ENCODE measurements at regions not wholly inside any gene's neighbourhood (a gene's known extent, or its start where the extent isn't known, plus 50 kb on each side); places are given as distances from the start of the nearest gene placed in this dataset.

GRCh38 chr13:34467450-34468083 is 474.5 kb upstream of the NBEA start:
- DNase-seq (ENCODE audit: low read depth), result no peak

DNA sequence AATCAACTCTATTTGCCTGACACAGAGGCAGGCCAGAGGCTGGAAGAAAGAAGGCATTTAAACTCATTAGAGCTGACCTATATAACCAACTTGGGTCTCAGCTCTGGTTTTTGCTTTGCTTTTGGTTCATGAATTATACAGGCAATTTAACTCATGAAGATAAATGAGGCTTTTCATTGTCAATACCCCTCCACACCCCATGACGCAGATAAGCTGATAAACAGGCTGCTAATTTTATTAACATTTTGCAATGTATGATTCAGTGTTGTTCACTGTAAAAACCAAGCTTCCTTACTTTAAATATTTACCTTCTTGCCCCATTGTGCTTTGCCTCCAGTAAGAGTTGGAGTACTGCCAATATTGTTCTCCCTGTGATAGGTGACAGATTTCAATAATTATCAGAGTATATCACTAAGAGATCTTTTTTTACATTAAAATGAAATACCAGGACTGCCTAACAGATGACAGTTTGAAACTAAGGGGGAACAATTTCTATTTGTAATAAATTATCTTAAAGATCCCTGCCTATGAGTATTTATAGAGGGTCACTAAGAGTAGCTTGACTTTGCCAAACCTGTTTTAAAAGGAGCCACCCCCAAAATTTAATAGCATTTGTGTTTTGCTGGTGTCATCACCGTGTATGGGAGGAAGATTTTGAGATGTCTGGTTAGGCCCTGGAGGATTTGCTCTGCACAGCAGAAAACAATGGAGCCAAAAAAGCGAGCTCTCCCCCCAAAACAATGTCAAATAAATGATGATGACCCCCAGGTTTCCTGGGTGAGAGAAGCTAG is 472.7 kb upstream of the NBEA start:
- DNase-seq (ENCODE audit: low read depth), result no peak

DNA sequence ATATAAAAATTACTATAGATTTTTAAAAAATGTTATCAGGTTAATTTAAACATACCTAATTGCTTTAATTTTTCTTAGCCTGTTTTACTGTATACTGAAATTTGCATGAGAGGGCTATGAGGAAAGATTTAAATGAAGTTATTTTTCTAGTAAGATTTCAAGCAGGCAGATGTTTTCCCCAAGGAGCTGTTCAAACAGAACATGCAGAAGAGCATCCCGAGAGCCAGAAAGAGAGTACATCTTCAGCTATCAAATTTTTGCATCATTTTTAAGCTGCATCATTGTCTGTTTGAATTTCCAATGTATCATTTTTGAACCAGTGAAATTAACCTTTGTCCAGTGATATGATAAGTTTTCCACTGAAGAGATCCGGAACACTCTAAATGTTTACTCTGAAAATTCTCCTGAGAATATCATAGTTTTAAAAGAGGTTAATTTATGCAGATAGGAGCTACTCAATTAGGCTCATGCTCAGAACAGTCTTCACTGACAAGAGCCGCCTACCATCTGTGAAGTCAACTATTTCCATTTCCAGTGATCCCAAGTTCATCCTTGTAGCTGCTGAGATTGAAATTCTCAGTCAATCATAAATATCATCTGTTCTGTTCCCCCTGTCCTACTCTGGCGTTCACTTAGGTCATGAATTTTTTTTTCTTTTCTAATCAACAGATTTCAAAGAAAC is 467.7 kb upstream of the NBEA start:
- DNase-seq (ENCODE audit: low read depth), result no peak

DNA sequence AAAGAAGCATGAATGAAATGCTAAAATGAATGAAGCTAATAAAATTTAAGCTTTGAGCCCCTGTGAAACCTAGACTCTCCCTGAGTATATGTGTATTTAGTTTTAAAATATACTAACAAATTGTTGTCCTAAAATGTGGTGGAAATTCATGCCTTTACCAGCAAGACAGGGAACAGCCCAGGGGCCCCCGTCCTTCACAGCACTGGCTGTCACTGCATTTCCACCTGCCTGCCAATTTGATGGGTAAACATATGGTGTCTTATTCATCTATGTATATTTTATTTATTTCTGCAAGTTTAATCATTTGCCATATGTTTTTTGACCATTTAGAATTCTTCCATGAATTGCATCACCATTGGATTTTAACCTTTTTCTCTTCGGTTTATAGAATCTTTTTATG is 463.7 kb upstream of the NBEA start:
- DNase-seq (ENCODE audit: low read depth), result no peak

GRCh38 chr13:34502011-34502410 is 440.1 kb upstream of the NBEA start:
- DNase-seq (ENCODE audit: low read depth), result no peak

GRCh38 chr13:34502621-34503020 is 439.4 kb upstream of the NBEA start:
- DNase-seq (ENCODE audit: low read depth), result no peak

GRCh38 chr13:34506796-34507195 is 435.3 kb upstream of the NBEA start:
- DNase-seq (ENCODE audit: low read depth), result no peak

DNA sequence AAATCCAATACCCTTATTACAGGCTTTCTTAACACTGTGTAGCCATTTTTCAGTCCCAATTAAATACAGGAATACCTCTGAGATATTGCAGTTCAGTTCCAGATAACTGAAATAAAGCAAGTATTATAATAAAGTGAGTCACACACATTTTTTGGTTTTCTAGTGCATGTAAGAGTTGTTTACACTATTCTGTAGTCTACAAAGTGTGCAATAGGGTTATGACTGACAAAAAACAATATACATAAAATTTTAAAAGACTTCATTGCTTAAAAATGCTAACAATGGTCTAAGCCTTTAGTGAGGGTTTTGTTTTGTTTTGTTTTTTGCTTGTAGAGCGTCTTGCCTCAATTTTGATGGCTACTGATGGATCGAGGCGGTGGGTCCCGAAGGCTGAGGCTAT is 434.4 kb upstream of the NBEA start:
- no peak for DNase-seq (ENCODE audit: low read depth)

GRCh38 chr13:34512817-34513216 is 429.3 kb upstream of the NBEA start:
- no peak for DNase-seq (ENCODE audit: low read depth)

DNA sequence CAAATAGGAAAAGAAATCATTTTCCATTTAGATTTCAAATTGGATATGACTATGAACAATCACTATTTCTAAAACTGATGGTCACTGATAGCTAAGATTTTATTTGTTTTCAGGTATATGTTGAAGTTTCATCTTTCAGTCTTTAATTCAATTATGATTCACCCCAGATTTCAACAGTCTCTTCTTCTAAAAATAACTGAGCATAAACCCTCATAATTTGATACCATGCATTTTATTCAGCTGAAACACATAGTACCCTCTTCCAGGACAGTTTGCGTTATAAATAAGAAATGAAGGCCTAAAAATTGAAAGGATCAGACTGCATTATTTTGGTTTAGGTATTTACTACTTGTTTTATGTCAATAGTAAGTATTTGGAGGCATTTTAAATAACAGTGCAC is 428.5 kb upstream of the NBEA start:
- DNase-seq (ENCODE audit: low read depth), result no peak

DNA sequence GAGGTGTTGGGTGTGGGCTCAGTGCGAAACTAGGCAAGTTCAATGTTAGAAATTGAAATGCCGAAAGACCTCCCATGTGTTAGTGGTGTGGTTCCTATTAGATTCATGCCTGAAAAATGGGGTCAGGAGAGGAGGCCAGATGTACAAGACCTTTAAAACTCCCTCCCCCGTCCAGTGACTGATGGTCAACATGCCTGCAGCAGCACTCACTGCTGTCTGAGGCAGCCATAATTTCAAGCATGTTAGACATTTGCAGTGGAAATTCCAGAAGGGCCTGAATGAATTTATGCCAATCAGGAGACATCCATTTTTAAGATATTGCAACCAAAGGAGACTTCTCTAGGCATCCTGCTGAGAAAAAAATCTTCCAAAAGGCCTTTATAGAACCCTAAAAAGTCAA is 426.9 kb upstream of the NBEA start:
- no peak for DNase-seq (ENCODE audit: low read depth)

DNA sequence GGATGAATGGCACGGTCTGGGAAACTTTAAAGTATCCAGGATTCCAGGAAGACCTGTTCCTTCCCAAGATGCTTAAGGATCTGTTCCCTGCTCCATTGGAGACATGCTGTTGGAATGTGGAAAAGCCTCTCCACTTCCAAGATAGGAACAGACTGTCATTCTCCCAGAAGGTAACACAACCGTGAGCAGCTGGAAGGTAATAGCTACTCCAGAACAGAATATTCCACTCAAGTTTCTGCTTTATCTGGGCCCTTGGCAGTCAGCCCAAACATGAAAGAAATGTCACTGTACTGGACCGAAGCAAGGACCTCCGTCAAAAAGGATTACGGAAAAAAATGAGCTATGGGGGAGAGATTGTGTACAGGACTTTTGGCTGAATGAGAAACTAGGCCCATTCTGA is 420.9 kb upstream of the NBEA start:
- no peak for DNase-seq (ENCODE audit: low read depth)

DNA sequence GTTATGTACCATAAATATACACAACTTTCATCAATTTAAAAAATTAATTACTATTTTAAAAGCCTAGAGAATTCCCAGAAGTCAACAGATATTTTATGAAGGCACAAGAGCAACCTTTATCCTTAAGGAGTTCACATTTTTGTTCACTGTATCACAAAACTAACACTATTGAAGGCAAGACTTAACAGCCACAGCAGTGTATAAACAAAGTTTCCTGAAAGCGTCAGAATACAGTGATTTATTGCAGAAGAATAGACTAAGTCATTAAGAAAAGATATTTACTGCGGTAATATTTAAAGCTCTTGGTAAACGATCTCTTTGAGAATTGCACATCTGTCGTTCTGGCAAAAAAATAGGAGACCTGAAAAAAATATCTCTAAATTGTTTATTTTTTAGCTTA is 419.3 kb upstream of the NBEA start:
- no peak for DNase-seq (ENCODE audit: low read depth)

DNA sequence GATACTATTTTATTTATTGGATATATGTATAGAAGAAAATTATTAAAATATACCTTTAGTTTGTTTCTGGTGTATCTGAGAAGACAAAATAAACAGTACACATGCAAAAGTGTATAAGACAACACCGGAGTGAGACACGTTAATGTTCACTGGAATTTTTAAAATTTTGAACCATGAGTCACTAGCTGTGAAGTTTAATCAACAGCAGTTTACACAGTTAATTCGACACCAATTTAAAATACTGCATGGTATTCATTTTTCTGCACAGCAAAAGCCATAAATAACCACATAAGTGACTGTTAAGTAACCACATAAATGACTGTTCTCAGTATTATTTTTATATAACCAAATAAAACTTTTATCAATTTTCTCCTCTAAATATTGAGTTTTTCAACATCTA is 418.7 kb upstream of the NBEA start:
- no peak for DNase-seq (ENCODE audit: low read depth)

GRCh38 chr13:34533941-34534340 is 408.1 kb upstream of the NBEA start:
- DNase-seq (ENCODE audit: low read depth), result no peak

- DNase-seq (ENCODE audit: low read depth), result no peak
These were observed 399.7 kb upstream of the NBEA start for GRCh38 chr13:34542321-34542720.

DNA sequence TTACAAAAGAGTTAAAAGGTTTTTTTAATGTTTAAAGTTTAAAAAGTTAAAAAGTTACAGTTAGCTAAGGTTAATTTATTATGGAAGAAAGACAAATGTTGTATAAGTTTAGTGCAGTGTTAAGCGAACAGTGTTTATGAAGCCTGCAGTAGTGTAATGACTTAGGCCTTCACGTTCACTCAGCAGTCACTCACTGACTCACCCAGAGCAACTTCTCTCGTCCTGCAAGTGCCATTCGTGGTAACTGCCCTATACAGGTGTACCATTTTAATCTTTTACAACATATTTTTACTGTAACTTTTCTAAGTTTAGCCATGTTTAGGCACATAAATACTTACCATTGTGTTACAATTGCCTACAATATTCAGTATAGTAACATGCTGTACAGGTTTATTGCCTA is 398.2 kb upstream of the NBEA start:
- DNase-seq (ENCODE audit: low read depth), result no peak

DNA sequence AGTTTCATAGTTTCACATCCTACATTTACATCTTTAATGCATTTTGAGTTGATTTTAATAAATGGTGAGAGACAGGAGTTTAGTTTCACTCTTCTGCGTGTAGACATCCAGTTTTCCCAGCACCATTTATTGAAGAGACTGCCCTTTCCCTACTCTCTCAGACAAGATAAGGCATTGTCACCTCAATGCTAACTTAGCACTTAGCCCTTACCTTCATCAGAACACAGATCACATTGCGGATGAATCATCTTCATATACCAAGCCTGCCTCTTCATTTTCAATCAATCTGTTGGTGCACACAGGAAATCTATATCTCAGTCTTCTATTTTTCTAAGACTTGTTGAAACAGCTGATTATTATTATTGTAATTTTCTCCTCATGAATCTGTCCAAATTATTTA is 396.6 kb upstream of the NBEA start:
- DNase-seq (ENCODE audit: low read depth), result no peak

DNA sequence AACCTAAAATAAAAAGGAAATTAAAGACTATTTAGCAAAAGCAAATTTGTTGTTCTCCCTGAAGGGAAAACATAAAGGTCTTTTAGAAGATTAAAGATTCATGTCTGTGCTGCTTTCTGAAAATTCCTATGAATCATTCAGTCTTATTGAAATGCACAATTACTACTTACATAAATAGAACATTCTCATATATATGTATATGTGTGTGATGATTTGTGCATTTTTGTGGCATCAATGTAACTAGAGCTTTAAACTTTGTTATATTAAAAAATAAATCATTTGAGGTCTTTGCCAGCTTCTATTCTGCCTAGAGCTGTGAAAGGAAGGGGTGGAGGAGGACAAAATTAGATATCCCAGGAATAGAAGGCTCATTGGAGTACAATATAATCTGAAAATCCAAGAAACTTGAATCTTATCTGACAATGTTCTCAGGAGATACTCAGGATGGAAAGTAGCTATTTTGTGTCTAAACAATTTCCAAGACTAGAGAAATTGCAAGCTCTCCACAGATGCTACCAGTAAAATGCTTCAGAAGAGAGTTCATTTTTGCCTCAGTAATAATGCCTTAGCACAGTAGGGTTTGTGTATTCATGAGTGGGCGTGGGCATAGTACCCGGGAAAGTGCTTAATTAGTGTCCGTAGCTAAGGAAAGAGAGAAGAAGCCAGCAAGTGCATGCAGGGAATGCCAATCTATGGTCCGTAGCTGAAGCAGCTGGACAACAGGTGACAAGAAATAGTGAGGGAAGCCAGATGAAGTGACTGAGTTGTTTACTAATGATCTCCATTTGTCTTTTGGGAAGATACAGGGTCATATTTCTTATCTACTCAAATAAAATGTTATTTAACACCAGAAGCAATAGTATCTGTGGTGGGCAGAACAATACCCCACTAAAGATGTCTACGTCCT is 395.5 kb upstream of the NBEA start:
- DNase-seq (ENCODE audit: low read depth), result no peak

DNA sequence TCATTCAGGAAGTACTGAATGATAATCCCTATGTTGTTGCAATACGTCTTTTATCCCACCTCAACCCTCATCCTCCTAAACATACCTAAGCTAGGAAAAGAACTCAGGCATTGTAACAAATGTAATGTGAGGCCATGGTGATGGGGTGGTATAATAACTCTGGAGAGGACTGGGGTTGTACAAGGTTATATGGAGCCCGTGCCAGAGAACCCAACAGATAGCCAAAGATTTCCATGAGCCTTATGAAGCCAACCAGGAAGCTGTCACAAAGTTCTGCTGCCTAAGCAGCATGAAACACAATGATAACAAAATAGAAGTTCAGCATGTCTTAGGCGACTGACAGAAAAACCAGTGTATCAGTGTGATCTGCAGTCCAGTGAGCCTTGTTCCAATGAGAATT is 394.1 kb upstream of the NBEA start:
- DNase-seq (ENCODE audit: low read depth), result no peak

DNA sequence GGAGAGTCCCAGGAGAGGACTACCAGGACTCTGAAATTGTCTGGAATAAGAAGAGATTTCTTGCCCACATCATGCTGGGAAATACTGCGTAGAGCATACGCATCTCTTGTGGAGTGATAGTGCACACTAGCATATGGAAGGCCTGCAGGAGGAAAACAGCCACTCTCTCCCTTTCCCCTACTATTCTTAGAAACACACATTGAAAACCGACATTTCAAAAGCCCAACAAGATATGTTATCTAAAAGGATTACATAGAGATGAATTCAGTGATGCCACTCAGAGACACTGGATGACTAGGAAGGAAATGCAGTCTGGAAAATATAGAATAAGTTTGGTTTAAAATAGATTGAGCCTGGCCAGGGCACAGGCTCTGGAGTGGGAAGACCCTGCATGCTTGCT is 388.7 kb upstream of the NBEA start:
- DNase-seq (ENCODE audit: low read depth), result no peak

DNA sequence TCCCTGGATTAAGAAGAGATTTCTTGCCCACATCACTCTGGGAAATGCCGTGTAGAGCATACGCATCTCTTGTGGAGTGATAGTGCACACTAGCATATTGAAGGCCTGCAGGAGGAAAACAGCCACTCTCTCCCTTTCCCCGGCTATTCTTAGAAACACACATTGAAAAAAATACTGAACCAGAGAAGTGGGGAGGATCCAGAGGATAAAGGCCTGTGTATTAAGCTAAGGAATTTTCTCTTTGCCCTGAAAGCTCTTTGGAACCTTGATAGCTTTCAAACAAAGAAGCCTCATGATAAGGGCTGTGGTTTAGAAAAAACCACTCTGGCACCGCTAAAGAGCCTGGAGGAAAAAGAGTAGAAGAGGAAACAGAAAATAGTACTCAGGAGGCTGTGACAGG is 386.1 kb upstream of the NBEA start:
- DNase-seq (ENCODE audit: low read depth), result no peak

Data from stimulated activated CD4-positive, alpha-beta T cell treated with anti-CD3 and anti-CD28 coated beads, Interleukin-2, amount 100 ng/mL, for 4 hours (primary cell).